ENCODE measurements at regions not wholly inside any gene's neighbourhood (a gene's known extent, or its start where the extent isn't known, plus 50 kb on each side); places are given as distances from the start of the nearest gene placed in this dataset.

DNA sequence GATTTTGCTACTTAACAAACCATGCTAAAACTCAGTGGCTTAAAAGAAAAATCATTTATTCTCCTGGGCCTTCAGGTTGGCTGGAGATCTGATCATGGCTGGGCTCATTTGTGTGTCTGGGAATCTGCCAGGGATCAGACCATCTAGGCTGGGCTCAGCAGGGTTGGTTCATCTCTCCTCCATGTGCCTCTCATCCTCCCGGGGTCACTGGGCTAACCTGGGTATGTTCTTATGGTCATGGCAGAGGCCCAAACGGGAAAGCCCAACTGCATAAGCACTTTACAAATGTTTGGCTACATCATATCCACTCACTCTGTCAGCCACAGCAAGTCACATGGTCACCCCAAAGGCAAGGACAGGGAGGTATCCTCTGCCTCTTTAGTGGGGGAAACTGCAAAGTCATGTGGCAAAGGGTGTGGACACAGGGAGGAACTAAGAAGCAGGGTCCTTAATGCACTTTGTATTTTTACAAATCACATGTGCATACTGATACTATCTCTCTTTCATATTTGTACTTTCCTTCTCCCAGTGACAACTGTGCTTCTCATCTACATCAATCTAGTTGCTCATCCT lies 231.4 kb downstream of the BUB3 start:
- TF ChIP-seq, protein P1, sequence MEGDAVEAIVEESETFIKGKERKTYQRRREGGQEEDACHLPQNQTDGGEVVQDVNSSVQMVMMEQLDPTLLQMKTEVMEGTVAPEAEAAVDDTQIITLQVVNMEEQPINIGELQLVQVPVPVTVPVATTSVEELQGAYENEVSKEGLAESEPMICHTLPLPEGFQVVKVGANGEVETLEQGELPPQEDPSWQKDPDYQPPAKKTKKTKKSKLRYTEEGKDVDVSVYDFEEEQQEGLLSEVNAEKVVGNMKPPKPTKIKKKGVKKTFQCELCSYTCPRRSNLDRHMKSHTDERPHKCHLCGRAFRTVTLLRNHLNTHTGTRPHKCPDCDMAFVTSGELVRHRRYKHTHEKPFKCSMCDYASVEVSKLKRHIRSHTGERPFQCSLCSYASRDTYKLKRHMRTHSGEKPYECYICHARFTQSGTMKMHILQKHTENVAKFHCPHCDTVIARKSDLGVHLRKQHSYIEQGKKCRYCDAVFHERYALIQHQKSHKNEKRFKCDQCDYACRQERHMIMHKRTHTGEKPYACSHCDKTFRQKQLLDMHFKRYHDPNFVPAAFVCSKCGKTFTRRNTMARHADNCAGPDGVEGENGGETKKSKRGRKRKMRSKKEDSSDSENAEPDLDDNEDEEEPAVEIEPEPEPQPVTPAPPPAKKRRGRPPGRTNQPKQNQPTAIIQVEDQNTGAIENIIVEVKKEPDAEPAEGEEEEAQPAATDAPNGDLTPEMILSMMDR (IDR thresholded peaks at IDR 0.05; ENCODE audit: borderline replicate concordance, extremely low read depth, low read length, poor library complexity, severe bottlenecking): no peak
- no peak for TF ChIP-seq EZH2 (IDR thresholded peaks at IDR 0.05; ENCODE audit: borderline replicate concordance, low read depth, low read length, severe bottlenecking)

All from DND-41 (cell line).